Brain microvascular endothelial cell (primary cell): ENCODE measurements at regions not wholly inside any gene's neighbourhood (a gene's known extent, or its start where the extent isn't known, plus 50 kb on each side); places are given as distances from the start of the nearest gene placed in this dataset.

Experiments used
- DNase-seq: peaks from one replicate; pipeline ENCODE4 v3.0.0-alpha.2; 2020
- H3K27ac ChIP-seq: fragments of 250-450 bp; sonication (Bioruptor Pico); 2 replicates; pipeline ENCODE4 v1.5.1; 2020; ENCODE audit warnings: mild to moderate bottlenecking, moderate library complexity
- H3K27me3 ChIP-seq: fragments of 250-450 bp; sonication (Bioruptor Pico); replicated peaks from 2 replicates; pipeline ENCODE4 v1.5.1; 2020; ENCODE audit warnings: mild to moderate bottlenecking
- H3K36me3 ChIP-seq: fragments of 250-450 bp; sonication (Bioruptor Pico); replicated peaks from 2 replicates; pipeline ENCODE4 v1.5.1; 2020; ENCODE audit warnings: mild to moderate bottlenecking
- H3K4me3 ChIP-seq: 2 replicates; pipeline ENCODE4 v1.5.1; 2011; ENCODE audit warnings: low read depth, mild to moderate bottlenecking, control low read depth, low read length, moderate library complexity
- in situ Hi-C: cut with HindIII; loops from 2 replicates; pipeline ENCODE4 v1.10.0; 2017; ENCODE audit warnings: low sequenced_read_pairs, low pct_ligation_motif_present
- TF ChIP-seq, protein P1 (sequence below): IDR thresholded peaks from 2 replicates; pipeline ENCODE4 v1.5.1; 2011; ENCODE audit warnings: low read depth, mild to moderate bottlenecking, moderate library complexity, low read length, control low read depth, inconsistent platforms; ENCODE audit errors: missing control alignments

DNA sequence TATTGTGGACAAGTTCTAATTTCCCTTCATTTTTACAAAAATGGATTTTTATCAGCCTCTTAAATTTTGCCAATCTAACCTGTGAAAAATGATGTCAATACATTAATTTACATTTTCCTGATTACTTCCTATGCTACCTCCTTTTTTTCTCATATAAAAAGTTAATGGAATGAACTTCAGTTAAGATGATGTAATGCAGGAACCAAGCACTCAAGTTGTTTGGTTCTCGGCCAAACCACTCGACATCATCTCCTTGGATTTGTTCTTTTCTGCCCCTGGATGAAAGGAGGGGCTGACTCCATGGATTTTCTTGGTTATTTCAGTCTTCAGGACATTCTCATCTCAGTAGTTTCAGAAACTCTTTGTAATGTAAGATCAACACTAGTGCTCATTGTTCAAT lies 253.1 kb upstream of the NXPH2 start:
- Histone ChIP-seq H3K36me3 (no peaks in the 10 kb centered on the region), H3K4me3 (no peak overlapping the region), H3K27ac (no peak overlapping the region), H3K27me3 (no peaks in the 10 kb centered on the region)
- peak; percentile 56 for DNase-seq
- in situ Hi-C loops: no loop called here
- TF ChIP-seq, protein P1, sequence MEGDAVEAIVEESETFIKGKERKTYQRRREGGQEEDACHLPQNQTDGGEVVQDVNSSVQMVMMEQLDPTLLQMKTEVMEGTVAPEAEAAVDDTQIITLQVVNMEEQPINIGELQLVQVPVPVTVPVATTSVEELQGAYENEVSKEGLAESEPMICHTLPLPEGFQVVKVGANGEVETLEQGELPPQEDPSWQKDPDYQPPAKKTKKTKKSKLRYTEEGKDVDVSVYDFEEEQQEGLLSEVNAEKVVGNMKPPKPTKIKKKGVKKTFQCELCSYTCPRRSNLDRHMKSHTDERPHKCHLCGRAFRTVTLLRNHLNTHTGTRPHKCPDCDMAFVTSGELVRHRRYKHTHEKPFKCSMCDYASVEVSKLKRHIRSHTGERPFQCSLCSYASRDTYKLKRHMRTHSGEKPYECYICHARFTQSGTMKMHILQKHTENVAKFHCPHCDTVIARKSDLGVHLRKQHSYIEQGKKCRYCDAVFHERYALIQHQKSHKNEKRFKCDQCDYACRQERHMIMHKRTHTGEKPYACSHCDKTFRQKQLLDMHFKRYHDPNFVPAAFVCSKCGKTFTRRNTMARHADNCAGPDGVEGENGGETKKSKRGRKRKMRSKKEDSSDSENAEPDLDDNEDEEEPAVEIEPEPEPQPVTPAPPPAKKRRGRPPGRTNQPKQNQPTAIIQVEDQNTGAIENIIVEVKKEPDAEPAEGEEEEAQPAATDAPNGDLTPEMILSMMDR: no peak

DNA sequence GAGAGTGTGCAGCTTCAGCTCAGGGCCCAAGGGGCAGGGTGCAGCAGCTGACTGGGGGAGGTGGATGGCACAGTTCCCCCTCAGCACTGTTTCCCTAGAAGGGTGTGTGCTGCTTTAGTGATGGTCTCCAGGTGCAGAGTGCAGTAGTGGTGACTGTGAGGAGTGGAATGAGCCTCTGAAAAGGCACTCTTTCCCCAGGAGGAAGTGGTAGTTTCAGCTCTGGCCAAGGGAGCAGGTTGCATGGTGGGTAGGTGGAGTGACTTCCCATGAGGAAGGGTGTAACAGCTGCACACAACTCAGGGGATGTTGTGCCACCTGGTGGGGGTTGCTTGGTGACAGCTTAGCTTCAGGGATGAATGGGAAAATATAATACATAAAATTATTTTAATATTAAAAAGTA lies 251.5 kb upstream of the NXPH2 start:
- no peak overlapping the region for H3K4me3 ChIP-seq
- TF ChIP-seq, protein P1: peak; percentile 25
- no peak overlapping the region for H3K27ac ChIP-seq
- no peaks in the 10 kb centered on the region for H3K27me3 ChIP-seq
- H3K36me3 ChIP-seq: no peaks in the 10 kb centered on the region
- in situ Hi-C loops: no loop called here
- peak; percentile 3 for DNase-seq

DNA sequence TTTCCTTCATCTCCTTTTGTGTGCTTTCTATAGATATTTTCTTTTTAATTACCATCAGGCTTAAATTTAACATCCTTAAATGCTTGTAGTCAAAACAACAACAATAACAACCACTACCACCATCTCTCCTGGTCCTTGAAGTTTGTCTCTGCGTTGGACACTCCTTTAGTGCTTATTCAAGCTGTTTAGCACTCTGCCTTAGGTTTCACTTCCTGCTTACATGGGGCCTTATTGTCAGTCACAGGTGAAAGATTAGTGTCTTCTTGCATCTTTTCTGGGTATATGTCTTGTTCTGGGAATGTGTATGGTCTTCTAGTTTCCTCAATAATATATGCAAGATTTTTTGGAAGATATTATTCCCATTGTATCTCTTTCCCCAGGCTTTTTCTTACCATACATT lies 240.1 kb upstream of the NXPH2 start:
- Histone ChIP-seq H3K27ac (no peak overlapping the region), H3K4me3 (no peak overlapping the region), H3K36me3 (no peaks in the 10 kb centered on the region), H3K27me3 (no peaks in the 10 kb centered on the region)
- TF ChIP-seq, protein P1: no peak
- in situ Hi-C loops: no loop called here
- DNase-seq: no peak

DNA sequence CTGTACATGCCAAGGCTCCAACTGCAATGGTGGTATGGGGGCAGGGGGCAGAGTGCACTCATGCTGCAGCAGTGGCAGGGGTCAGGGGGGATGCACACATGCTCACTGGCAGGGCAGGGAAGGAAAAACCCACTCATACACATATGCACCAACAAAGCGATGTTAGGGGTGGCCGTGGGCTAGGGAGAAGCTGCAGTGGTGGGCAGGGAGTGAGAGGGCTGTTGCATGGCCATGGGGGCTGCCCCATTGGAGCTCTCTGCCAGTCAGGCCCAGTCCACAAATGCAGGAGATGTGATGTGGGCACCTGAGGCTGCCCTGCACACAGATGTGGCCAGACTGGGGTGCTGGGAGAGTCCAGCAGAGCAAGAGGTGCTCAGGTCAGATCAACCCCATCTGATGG lies 238.1 kb upstream of the NXPH2 start:
- Histone ChIP-seq H3K36me3 (no peaks in the 10 kb centered on the region), H3K4me3 (no peak overlapping the region), H3K27me3 (no peaks in the 10 kb centered on the region), H3K27ac (no peak overlapping the region)
- no peak for DNase-seq
- in situ Hi-C loops: no loop called here
- TF ChIP-seq, protein P1: no peak

DNA sequence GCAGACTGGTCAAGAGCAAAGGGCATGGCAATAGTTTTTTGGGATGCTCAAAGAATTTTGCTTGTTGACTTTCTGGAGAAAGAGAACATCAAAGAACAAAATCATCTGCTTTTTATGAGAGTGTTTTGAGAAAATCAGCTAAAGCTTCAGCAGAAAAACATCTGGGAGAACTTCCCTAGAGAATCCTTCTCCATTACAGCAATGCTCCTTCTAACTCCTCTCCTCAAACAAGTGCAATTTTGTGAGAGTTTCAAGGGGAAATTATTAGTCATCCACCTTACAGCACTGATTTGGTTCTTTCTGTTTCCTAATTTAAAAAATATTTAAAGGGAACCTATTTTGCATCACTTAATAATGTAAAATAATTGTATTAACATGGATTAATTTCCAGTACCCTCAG lies 226.9 kb upstream of the NXPH2 start:
- H3K27me3 ChIP-seq: no peaks in the 10 kb centered on the region
- DNase-seq: no peak
- in situ Hi-C loops: no loop called here
- H3K4me3 ChIP-seq: no peak overlapping the region
- TF ChIP-seq, protein P1: no peak
- no peaks in the 10 kb centered on the region for H3K36me3 ChIP-seq
- no peak overlapping the region for H3K27ac ChIP-seq

DNA sequence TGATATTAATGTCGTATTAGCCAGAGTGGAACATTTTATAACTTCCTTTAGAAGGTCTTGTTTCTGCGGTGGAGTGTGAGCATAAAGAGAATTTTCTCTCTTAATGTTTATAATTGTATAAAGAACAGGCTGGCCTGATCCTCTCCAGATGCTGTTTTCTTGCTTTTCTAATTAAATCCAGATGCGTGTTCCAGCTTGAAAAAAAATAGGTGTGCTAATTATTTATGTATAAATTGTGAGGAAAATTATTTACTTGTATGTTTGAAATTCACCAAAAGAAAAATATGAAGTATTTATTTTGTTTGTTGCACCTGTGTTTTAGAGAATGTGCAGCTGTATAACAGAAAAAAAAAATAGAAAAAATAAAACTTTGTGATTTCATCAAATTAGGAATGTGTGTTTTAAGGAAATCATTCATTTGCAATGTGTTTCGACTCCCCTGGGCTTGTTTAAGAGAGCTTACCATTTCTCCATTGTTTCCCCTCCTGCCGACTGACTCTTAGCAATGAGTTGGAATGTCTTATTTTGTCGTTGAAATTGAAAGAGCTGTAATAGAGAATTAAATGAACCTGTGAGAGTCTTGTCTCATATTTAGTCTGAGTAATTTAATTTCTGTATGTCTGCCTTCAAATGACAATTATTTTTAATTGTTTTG lies 220.1 kb upstream of the NXPH2 start:
- Histone ChIP-seq H3K4me3 (no peak overlapping the region), H3K36me3 (no peaks in the 10 kb centered on the region), H3K27me3 (no peaks in the 10 kb centered on the region), H3K27ac (no peak overlapping the region)
- DNase-seq: no peak
- in situ Hi-C loops: no loop called here
- TF ChIP-seq, protein P1: no peak
